Gastroesophageal sphincter (tissue), 4 donors: ENCODE measurements at regions not wholly inside any gene's neighbourhood (a gene's known extent, or its start where the extent isn't known, plus 50 kb on each side); places are given as distances from the start of the nearest gene placed in this dataset.
"Not testable (repeated sequence)": the region's sequence is repeated elsewhere in the genome, so short reads cannot be mapped to it uniquely, and the experiment has no call there.

Experiments
- ATAC-seq: fragments of 150-250 bp; one replicate; pipeline ENCODE4 v1.9.1; 2016; ENCODE audit warnings: mild to moderate bottlenecking, moderate library complexity
- H3K27ac ChIP-seq, 4 donors: fragments of 200-600 bp; sonication (generic) in 3 of 4; 1 replicate in 3 of 4; 2 replicates in 1 of 4; pipeline ENCODE4 v1.5.1; 2016 to 2019
- H3K27me3 ChIP-seq: fragments of 200-600 bp; sonication (generic); one replicate; pipeline ENCODE4 v1.5.1; 2019
- H3K36me3 ChIP-seq, 2 donors: fragments of 200-600 bp; sonication (generic); one replicate each; pipeline ENCODE4 v1.5.1; 2019; ENCODE audit warnings: control low read depth in 1 of 2
- H3K4me1 ChIP-seq, 3 donors: fragments of 200-600 bp; sonication (generic); 1 replicate in 2 of 3; 2 replicates in 1 of 3; pipeline ENCODE4 v1.5.1; 2016 to 2019; ENCODE audit warnings: control low read depth in 2 of 3
- H3K4me3 ChIP-seq, 2 donors: fragments of 200-600 bp; sonication (generic); one replicate each; pipeline ENCODE4 v1.5.1; 2019; ENCODE audit warnings: mild to moderate bottlenecking in 1 of 2, moderate library complexity in 1 of 2
- H3K9me3 ChIP-seq, 3 donors: fragments of 200-600 bp; sonication (generic); one replicate each; pipeline ENCODE4 v1.5.1; 2017 to 2019; ENCODE audit warnings: control low read depth in 2 of 3
- CTCF ChIP-seq, 4 experiments: fragments of 200-600 bp in 2 of 4; fragments of 450-650 bp in 2 of 4; sonication (generic) in 1 of 4; IDR thresholded peaks; one replicate each; pipeline ENCODE4 v1.5.1; 2017 to 2019; ENCODE audit warnings: antibody characterized with exemption in 4 of 4, mild to moderate bottlenecking in 2 of 4, moderate library complexity in 2 of 4
- EP300 ChIP-seq: sonication (generic); formaldehyde crosslinking; IDR thresholded peaks from one replicate; pipeline ENCODE4 v1.6.1; 2017; ENCODE audit warnings: antibody characterized with exemption, mild to moderate bottlenecking
- POLR2A ChIP-seq, 2 donors: fragments of 450-650 bp; IDR thresholded peaks; one replicate each; pipeline ENCODE4 v1.6.1; 2017; ENCODE audit warnings: antibody characterized with exemption in 2 of 2, mild to moderate bottlenecking in 2 of 2, moderate library complexity in 1 of 2
- POLR2AphosphoS5 ChIP-seq: sonication (generic); formaldehyde crosslinking; IDR thresholded peaks from one replicate; pipeline ENCODE4 v1.6.1; 2017; ENCODE audit warnings: antibody characterized with exemption
- WGBS, 2 donors: methylation state at CpG; one replicate each; pipeline ENCODE4 v1.1.5; 2018; ENCODE audit warnings: low coverage in 1 of 2; 5-methylcytosine and 5-hydroxymethylcytosine counted together

GRCh38 chrX:80556148-80556547, 135.9 kb downstream of the TENT5D start:
- ATAC-seq, result no peak
- Histone ChIP-seq H3K4me3 (no peak overlapping the region), H3K27ac (no peak overlapping the region), H3K36me3 (no peaks in the 10 kb centered on the region), H3K27me3 (no peaks in the 10 kb centered on the region), H3K9me3 (no peaks in the 10 kb centered on the region), H3K4me1 (no peaks in the 10 kb centered on the region)
- TF ChIP-seq POLR2AphosphoS5 (no peak), EP300 (no peak), POLR2A (IDR thresholded peaks at IDR 0.05) (no peak), CTCF (IDR thresholded peaks at IDR 0.05) (no peak)
- WGBS, 2 donors, result 33 to 66% methylated on average over 2 to 3 of the region's 3 CpGs

- H3K36me3 ChIP-seq, result no peaks in the 10 kb centered on the region
- TF ChIP-seq POLR2AphosphoS5, result no peak
- TF ChIP-seq EP300, result no peak
- no peak for TF ChIP-seq CTCF (IDR thresholded peaks at IDR 0.05)
- TF ChIP-seq POLR2A (IDR thresholded peaks at IDR 0.05), result no peak
- no peaks in the 10 kb centered on the region for H3K9me3 ChIP-seq
- H3K4me1 ChIP-seq, result no peaks in the 10 kb centered on the region
- H3K4me3 ChIP-seq, result no peak overlapping the region
- 60% methylated on average over 1 of the region's 13 CpGs for WGBS, 2 donors
- H3K27me3 ChIP-seq, result no peaks in the 10 kb centered on the region
- ATAC-seq, result no peak
- no peak overlapping the region for H3K27ac ChIP-seq
Observed at GRCh38 chrX:80572636-80573035, 152.4 kb downstream of the TENT5D start.

- TF ChIP-seq CTCF (IDR thresholded peaks at IDR 0.05) (no peak), POLR2AphosphoS5 (no peak), EP300 (no peak), POLR2A (IDR thresholded peaks at IDR 0.05) (no peak)
- no peak for ATAC-seq
- H3K9me3 ChIP-seq, result no peaks in the 10 kb centered on the region
- no peak overlapping the region for H3K27ac ChIP-seq
- no peaks in the 10 kb centered on the region for H3K36me3 ChIP-seq
- WGBS, 2 donors, result 100% methylated on average over 2 of the region's 20 CpGs; no CpG with 5 or more reads in 1 of the 2 donors
- H3K4me3 ChIP-seq, result no peak overlapping the region
- H3K4me1 ChIP-seq, result no peaks in the 10 kb centered on the region
- H3K27me3 ChIP-seq, result no peaks in the 10 kb centered on the region
Observed at GRCh38 chrX:80573275-80573674, 153.0 kb downstream of the TENT5D start.

GRCh38 chrX:80574486-80575086, 154.3 kb downstream of the TENT5D start:
- not testable (repeated sequence) for H3K4me1 ChIP-seq
- 87 to 91% methylated on average over 3 to 12 of the region's 50 CpGs for WGBS, 2 donors

GRCh38 chrX:80576267-80576666, 156.0 kb downstream of the TENT5D start:
- no peaks in the 10 kb centered on the region for H3K36me3 ChIP-seq
- no peaks in the 10 kb centered on the region for H3K4me1 ChIP-seq
- H3K27ac ChIP-seq, result no peak overlapping the region
- H3K9me3 ChIP-seq, result no peaks in the 10 kb centered on the region
- H3K4me3 ChIP-seq, result no peak overlapping the region
- no peak for TF ChIP-seq CTCF (IDR thresholded peaks at IDR 0.05)
- TF ChIP-seq EP300, result no peak
- TF ChIP-seq POLR2AphosphoS5, result no peak
- TF ChIP-seq POLR2A (IDR thresholded peaks at IDR 0.05), result no peak
- no peak for ATAC-seq
- no peaks in the 10 kb centered on the region for H3K27me3 ChIP-seq

More at GRCh38 chrX:80574486-80575086, 154.3 kb downstream of the TENT5D start:
- not testable (repeated sequence) for H3K36me3 ChIP-seq, H3K27ac ChIP-seq, H3K27me3 ChIP-seq, ATAC-seq, H3K4me3 ChIP-seq, H3K9me3 ChIP-seq
